Stomach (tissue), 8 donors: ENCODE measurements at regions not wholly inside any gene's neighbourhood (a gene's known extent, or its start where the extent isn't known, plus 50 kb on each side); places are given as distances from the start of the nearest gene placed in this dataset.

Experiments
- DNase-seq, 2 donors: peaks; one replicate each; pipeline versions ENCODE4 v3.0.0 to v3.0.0-alpha.2; 2013 to 2019
- H3K27ac ChIP-seq, 5 donors: fragments of 200-600 bp in 4 of 5; sonication (generic) in 4 of 5; one replicate each; pipeline ENCODE4 v1.5.1; 2013 to 2019; ENCODE audit warnings: mild to moderate bottlenecking in 1 of 5, moderate library complexity in 1 of 5
- H3K27me3 ChIP-seq, 3 donors: fragments of 200-600 bp; sonication (generic); one replicate each; pipeline ENCODE4 v1.5.1; 2017 to 2019; ENCODE audit warnings: mixed run types in 1 of 3
- H3K36me3 ChIP-seq, 4 donors: fragments of 200-600 bp; sonication (generic); 1 replicate in 3 of 4; 2 replicates in 1 of 4; pipeline ENCODE4 v1.5.1; 2016 to 2019
- H3K4me1 ChIP-seq, 4 donors: fragments of 200-600 bp; sonication (generic); one replicate each; pipeline ENCODE4 v1.5.1; 2016 to 2019
- H3K4me3 ChIP-seq, 4 donors: fragments of 200-600 bp; sonication (generic) in 3 of 4; one replicate each; pipeline ENCODE4 v1.5.1; 2016 to 2019; ENCODE audit warnings: mild to moderate bottlenecking in 1 of 4
- H3K9me3 ChIP-seq, 4 donors: fragments of 200-600 bp; sonication (generic); one replicate each; pipeline ENCODE4 v1.5.1; 2016 to 2019
- EP300 ChIP-seq: sonication (generic); formaldehyde crosslinking; IDR thresholded peaks from one replicate; pipeline ENCODE4 v1.6.1; 2017; ENCODE audit warnings: antibody characterized with exemption
- POLR2A ChIP-seq, 4 donors: fragments of 450-650 bp; IDR thresholded peaks; one replicate each; pipeline ENCODE4 v1.6.1; 2016; ENCODE audit warnings: antibody characterized with exemption in 4 of 4, control low read depth in 2 of 4, mild to moderate bottlenecking in 1 of 4, moderate library complexity in 1 of 4
- POLR2AphosphoS5 ChIP-seq, 3 donors: sonication (generic); formaldehyde crosslinking; IDR thresholded peaks; one replicate each; pipeline ENCODE4 v1.6.1; 2016; ENCODE audit warnings: antibody characterized with exemption in 3 of 3
- WGBS, 5 donors: extraction: QIAGEN DNeasy Blood & Tissue Kit in 3 of 5; methylation state at CpG; one replicate each; pipeline versions ENCODE4 v1.1.5 to v1.1.7; 2013 to 2018; 5-methylcytosine and 5-hydroxymethylcytosine counted together
- intact Hi-C: fragments of 100-400 bp; cut with DNase I; formaldehyde crosslinking; loops from one replicate; pipeline ENCODE4 v1.15.1; 2023; ENCODE audit warnings: low total_unique reads
- TF ChIP-seq, protein P1 (sequence below), 7 experiments: fragments of 450-650 bp in 4 of 7; fragments of 200-600 bp in 3 of 7; sonication (generic) in 3 of 7; IDR thresholded peaks; one replicate each; pipeline ENCODE4 v1.5.1; 2016 to 2019; ENCODE audit warnings: antibody characterized with exemption in 7 of 7, control low read depth in 2 of 7, mild to moderate bottlenecking in 1 of 7
- donor health status: healthy with polysubstance abuse.
- donor health status: Bipolar disorder and iron deficiency.
- donor health status: healthy.

DNA sequence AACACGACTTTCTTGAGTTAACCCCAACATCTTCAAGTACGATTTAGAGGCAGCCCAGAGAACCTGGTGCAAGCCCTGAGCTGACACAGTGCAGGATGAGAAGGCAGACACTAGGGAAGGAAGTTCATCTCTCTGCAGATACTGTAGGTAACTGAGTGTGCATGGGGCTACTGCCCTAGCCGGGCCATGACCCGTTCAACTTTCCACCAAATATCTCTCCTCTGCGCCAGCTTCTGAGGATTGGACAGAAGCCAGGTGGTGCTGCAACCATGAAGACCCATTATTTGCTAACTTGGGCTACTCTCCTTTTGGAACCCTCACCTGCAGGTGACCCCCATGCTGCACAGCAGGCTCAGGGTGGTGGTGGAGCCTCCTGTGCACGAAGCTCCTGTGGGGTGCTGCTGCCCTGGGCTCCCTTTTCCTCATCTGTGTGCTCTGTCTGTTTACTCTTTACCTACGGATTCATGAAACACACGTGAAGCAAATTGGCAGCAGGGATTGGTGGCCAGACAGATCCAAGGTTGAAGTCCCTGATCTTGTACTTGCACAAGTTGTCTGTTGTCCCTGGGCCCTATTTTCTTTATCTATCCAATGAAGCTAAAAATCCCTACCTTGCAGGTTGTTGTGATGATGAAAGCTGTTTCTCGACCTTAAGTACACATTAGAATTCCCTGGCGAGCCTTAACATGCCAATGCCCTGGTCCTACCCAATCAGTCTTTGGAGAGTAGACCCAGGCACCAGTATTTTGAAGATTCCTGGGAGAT, 227.8 kb downstream of the LACC1 start:
- DNase-seq = no peak
- TF ChIP-seq POLR2AphosphoS5 (IDR thresholded peaks at IDR 0.05) = no peak
- TF ChIP-seq, protein P1, sequence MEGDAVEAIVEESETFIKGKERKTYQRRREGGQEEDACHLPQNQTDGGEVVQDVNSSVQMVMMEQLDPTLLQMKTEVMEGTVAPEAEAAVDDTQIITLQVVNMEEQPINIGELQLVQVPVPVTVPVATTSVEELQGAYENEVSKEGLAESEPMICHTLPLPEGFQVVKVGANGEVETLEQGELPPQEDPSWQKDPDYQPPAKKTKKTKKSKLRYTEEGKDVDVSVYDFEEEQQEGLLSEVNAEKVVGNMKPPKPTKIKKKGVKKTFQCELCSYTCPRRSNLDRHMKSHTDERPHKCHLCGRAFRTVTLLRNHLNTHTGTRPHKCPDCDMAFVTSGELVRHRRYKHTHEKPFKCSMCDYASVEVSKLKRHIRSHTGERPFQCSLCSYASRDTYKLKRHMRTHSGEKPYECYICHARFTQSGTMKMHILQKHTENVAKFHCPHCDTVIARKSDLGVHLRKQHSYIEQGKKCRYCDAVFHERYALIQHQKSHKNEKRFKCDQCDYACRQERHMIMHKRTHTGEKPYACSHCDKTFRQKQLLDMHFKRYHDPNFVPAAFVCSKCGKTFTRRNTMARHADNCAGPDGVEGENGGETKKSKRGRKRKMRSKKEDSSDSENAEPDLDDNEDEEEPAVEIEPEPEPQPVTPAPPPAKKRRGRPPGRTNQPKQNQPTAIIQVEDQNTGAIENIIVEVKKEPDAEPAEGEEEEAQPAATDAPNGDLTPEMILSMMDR (IDR thresholded peaks at IDR 0.05) = no peak
- no peak for TF ChIP-seq POLR2A (IDR thresholded peaks at IDR 0.05)
- TF ChIP-seq EP300 = no peak
- Histone ChIP-seq H3K4me1 (peaks cover 5 to 34% (median 22%) of the 10 kb centered on the region in 4 donors), H3K4me3 (no peak overlapping the region), H3K9me3 (no peaks in the 10 kb centered on the region), H3K27ac (peak overlapping the region in 4 of 5 donors; percentile 15 to 64 (median 56)), H3K36me3 (no peaks in the 10 kb centered on the region), H3K27me3 (no peaks in the 10 kb centered on the region)
- intact Hi-C loops = no loop called here
- WGBS, 5 donors = 53 to 60% (median 55%) methylated on average over 7 to 10 of the region's 10 CpGs

DNA sequence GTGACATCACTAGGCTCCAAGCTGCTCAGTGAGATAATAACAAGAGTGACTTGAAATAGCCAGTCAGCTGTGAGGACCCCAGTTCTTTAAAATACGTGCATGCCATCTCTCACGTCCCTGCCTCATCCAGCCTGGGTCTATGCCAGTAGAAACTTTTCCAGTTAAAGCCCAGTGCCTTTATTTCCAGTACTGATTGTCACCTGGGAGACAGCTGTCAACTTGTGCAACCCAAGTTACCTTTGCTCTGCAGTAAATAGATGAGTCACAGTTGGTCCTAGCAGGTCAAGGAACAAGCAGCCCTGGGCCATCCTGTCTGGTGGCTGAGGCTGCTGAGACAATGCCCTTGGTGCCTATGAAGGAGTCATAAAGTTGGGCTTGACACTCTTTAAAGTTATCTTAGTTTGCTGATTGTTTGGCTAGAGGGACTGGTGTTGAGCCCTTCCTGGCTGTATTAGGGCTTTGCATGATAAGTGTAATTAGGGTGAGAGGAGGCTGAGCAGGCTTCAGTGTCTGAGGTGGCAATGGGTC, 228.7 kb downstream of the LACC1 start:
- H3K36me3 ChIP-seq = no peaks in the 10 kb centered on the region
- WGBS, 5 donors = 15 to 44% (median 37%) methylated on average over 2 of the region's 2 CpGs

DNA sequence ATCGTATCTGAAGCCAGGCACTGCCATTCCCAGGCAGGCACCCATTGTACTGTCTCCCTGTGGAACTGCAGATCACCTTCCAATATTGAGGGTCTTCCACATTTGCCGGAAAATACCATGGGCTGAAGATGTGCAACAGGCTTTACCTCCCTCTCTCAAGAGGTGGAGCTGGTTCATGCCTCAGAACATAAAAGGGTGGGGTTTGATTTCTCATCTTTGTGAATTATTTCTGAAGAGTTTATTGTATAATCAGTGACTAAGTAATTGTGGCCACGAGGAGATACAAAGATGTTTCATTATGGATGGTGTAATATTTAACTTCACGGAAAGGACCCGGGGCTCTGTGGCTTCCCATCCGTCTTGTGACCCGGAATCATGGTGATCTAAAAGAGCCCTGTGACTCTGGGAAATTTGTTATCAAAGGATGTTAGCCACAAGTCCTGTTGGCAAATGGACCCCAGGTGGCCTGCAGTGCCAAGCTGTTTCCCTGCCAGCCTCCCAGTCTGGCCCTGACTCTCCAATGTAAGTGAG, 230.5 kb downstream of the LACC1 start:
- Histone ChIP-seq H3K27ac (no peak overlapping the region), H3K9me3 (no peaks in the 10 kb centered on the region), H3K27me3 (no peaks in the 10 kb centered on the region), H3K36me3 (no peaks in the 10 kb centered on the region), H3K4me1 (peaks cover 5 to 34% (median 21%) of the 10 kb centered on the region in 4 donors), H3K4me3 (no peak overlapping the region)
- intact Hi-C loops = no loop called here
- TF ChIP-seq EP300 = no peak
- TF ChIP-seq, protein P1 (IDR thresholded peaks at IDR 0.05) = no peak
- TF ChIP-seq POLR2A (IDR thresholded peaks at IDR 0.05) = no peak
- no peak for TF ChIP-seq POLR2AphosphoS5 (IDR thresholded peaks at IDR 0.05)
- WGBS, 5 donors = 60 to 75% (median 68%) methylated on average over 7 of the region's 7 CpGs
- no peak for DNase-seq

More for the DNA sequence above, 228.7 kb downstream of the LACC1 start:
- no peaks in the 10 kb centered on the region for H3K9me3 ChIP-seq
- peak overlapping the region; percentile 36 to 64 (median 53) for H3K27ac ChIP-seq
- H3K27me3 ChIP-seq = no peaks in the 10 kb centered on the region
- DNase-seq = peak; percentile 72 to 86
- intact Hi-C loops = no loop called here
- H3K4me1 ChIP-seq = peaks cover 5 to 34% (median 22%) of the 10 kb centered on the region in 4 donors
- H3K4me3 ChIP-seq = no peak overlapping the region
- TF ChIP-seq, protein P1 (IDR thresholded peaks at IDR 0.05) = no peak
- TF ChIP-seq EP300 (no peak), POLR2AphosphoS5 (IDR thresholded peaks at IDR 0.05) (peak in 2 of 3 donors; percentile 56 to 81), POLR2A (IDR thresholded peaks at IDR 0.05) (no peak)

DNA sequence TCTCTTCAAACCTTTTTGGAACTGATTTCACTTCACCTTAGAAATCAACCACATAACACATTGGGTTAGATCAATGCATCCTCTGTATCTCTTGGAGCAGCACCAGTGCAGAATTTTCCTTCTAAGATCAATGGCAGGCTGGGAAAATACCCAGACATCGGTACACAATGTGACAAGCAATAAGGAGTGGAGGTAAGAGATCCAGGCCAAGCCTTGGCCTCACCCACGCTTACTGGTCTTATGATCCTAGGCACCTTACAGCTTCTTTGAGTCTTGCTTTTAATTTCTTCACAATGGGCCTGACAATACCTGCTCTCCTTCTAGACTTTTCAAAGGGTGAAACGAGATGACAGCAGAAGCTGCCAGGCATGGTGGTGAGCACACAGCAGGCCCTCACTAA, 232.0 kb downstream of the LACC1 start:
- WGBS, 5 donors = 55 to 89% (median 83%) methylated on average over 3 of the region's 3 CpGs
- no peaks in the 10 kb centered on the region for H3K9me3 ChIP-seq
- H3K36me3 ChIP-seq = no peaks in the 10 kb centered on the region
- intact Hi-C loops = no loop called here
- no peak for DNase-seq
- H3K27ac ChIP-seq = no peak overlapping the region
- no peak overlapping the region for H3K4me3 ChIP-seq
- TF ChIP-seq, protein P1 (IDR thresholded peaks at IDR 0.05) = no peak
- TF ChIP-seq POLR2AphosphoS5 (IDR thresholded peaks at IDR 0.05) (no peak), EP300 (no peak), POLR2A (IDR thresholded peaks at IDR 0.05) (no peak)
- no peaks in the 10 kb centered on the region for H3K27me3 ChIP-seq
- H3K4me1 ChIP-seq = peaks cover 5 to 31% (median 19%) of the 10 kb centered on the region in 4 donors
